PC-3 (cell line): ENCODE measurements at regions not wholly inside any gene's neighbourhood (a gene's known extent, or its start where the extent isn't known, plus 50 kb on each side); places are given as distances from the start of the nearest gene placed in this dataset.

Experiments used
- EZH2 ChIP-seq: fragments of 300-600 bp; sonication (generic); IDR thresholded peaks from one replicate; pipeline ENCODE4 v1.6.1; 2017; ENCODE audit warnings: antibody characterized with exemption, mild to moderate bottlenecking, low read length; ENCODE audit not compliant: unreplicated experiment
- TF ChIP-seq, protein P1 (sequence below): fragments of 300-600 bp; sonication (generic); conservative IDR thresholded peaks from 2 replicates; pipeline ENCODE4 v1.5.1; 2017; ENCODE audit warnings: antibody characterized with exemption, low read depth, mild to moderate bottlenecking, low read length

DNA sequence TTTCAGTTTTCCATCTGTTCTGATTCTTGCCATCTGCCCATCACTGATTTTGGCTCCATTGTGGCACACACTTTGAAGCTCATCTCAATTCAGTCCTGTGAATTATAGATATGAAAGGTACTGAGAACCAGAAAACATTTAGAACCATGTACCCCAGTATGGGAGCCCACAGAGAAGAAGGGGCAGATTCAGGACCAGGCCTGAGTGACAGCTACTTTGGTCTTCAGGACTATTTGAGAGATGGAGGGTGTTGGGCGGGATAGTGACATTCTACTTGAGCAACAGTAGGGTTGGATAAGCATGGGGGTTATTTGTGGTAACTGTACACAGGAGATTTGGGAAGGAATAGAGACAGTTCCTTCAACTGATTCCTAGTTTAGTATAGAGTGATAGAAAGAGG, 259.2 kb upstream of the MANEA start:
- no peak for TF ChIP-seq EZH2
- TF ChIP-seq, protein P1, sequence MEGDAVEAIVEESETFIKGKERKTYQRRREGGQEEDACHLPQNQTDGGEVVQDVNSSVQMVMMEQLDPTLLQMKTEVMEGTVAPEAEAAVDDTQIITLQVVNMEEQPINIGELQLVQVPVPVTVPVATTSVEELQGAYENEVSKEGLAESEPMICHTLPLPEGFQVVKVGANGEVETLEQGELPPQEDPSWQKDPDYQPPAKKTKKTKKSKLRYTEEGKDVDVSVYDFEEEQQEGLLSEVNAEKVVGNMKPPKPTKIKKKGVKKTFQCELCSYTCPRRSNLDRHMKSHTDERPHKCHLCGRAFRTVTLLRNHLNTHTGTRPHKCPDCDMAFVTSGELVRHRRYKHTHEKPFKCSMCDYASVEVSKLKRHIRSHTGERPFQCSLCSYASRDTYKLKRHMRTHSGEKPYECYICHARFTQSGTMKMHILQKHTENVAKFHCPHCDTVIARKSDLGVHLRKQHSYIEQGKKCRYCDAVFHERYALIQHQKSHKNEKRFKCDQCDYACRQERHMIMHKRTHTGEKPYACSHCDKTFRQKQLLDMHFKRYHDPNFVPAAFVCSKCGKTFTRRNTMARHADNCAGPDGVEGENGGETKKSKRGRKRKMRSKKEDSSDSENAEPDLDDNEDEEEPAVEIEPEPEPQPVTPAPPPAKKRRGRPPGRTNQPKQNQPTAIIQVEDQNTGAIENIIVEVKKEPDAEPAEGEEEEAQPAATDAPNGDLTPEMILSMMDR = no peak
